ENCODE measurements at regions not wholly inside any gene's neighbourhood (a gene's known extent, or its start where the extent isn't known, plus 50 kb on each side); places are given as distances from the start of the nearest gene placed in this dataset.
"Not testable (repeated sequence)": the region's sequence is repeated elsewhere in the genome, so short reads cannot be mapped to it uniquely, and the experiment has no call there.

GRCh38 chr2:219727771-219728429 lies 100.5 kb downstream of the SLC4A3 start:
- DNase-seq = no peak

DNA sequence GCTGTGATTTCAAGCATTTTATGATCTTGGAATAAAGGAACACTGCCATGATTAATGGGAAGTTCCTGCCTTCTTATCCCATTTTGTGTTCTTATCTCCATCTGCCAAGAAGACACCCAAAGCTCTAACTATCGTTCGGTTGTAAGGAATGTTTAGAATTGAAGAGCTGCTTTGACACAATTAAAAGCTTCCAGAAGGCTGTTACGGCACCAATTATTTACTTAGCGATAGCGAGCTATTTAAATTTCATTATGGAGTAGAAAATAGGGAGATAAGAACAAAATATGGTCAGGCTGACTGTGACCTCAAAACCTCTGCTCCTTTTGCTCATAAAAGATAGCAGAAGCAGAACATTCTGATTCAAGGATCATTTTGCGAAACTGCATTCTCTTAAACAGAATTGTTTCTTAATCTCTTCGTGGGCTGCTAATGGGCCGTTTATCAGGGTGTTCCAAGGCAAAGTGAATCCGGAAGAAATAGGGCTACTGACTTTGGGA lies 101.6 kb downstream of the SLC4A3 start:
- no peak for DNase-seq

DNA sequence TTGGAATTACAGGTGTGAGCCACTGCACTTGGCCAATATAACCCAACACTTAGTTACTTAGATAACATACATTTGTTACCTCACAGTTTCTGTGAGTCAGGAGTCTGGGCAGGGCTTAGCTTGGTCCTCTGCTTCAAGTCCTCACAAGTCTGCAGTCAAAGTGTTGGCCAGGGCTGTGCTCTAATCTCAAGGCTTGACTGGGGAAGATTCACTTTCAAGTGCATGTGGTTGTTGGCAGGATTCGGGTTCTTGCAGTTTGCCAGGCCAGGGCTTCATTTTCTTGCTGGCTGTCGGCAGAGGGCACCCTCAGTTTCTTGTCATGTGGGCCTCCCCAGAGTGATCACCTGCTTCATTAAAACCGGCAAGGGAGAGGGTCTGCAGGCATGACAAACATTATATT lies 103.7 kb downstream of the SLC4A3 start:
- no peak for DNase-seq

DNA sequence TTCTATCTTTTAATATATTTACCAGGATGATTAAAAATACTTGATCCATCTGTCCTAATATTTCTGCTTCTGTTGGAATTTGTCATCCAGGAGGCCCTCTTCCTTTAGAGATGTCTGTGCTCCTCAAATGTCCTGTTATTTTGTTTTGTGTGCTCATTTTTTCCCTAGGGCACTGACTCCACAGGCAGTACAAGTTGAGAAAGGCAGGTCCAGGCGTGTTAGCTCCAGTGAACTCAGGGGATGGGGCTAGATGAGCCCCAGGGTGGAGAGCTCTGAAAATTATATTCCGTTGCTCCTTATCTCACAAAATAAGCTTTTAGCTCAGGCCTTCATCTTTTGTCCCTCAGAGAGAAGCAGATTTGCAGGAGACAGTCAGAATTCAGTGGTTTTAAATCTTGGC lies 105.7 kb downstream of the SLC4A3 start:
- no peak for DNase-seq

DNA sequence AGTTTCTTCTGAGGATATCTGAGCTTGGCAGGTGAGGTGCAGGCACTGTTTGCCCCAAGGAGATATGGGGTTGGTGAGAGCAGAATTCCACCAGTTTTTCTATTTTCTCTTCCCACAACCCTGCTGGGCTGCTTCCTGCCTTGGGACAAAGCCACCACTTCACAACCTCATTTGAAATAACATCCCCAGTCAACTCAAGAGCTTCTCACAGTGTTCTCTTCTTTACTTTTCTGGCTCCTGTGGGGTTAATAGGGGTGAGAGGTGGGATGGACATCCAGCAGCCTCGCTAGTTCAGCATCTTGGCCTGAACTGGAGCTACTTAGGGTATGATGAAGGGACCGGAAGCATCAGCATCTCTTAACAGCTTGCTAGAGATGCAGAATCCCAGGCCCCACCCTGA lies 106.3 kb downstream of the SLC4A3 start:
- DNase-seq = no peak

DNA sequence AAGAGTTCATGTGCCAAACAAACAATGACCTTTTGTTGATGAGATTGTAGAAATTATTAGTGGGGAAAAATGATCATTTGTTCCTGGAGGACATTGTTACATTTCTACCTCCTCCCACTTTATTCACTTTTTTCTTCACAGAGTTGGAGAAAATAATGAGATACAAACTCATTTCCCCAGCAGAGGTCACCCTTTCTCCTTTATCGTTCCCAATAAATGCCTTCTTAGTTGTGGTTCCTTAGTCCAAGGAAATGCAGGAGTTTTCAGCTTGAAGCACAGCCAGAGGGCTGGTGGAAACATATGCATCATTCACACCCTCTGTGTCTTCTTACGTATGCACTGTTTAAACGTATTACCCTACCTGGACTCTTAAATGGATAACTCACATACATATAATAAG lies 108.8 kb downstream of the SLC4A3 start:
- DNase-seq = peak; percentile 66

DNA sequence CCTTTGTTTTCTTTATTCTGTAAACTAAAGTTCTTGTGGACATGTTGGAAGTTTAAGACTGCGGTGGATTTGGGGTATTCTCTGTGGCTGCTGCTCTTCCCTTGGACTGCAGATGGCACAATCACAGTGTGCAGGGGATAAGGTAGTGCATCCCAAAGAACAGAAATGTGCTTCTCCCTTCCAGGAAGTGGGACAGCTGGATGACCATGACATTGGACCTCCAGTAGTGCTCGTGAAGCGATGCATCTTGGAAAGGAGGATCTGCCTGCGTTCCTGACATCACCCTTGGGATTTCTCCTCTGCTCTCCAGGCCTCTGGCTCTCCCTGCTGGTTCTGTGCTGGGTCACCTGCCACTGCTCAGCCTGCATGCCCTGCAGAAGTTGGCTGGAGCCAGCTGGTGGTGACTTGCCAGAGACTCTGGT lies 109.9 kb downstream of the SLC4A3 start:
- peak; percentile 35 for DNase-seq

GRCh38 chr2:219739066-219739465 lies 111.6 kb downstream of the SLC4A3 start:
- no peak for DNase-seq

DNA sequence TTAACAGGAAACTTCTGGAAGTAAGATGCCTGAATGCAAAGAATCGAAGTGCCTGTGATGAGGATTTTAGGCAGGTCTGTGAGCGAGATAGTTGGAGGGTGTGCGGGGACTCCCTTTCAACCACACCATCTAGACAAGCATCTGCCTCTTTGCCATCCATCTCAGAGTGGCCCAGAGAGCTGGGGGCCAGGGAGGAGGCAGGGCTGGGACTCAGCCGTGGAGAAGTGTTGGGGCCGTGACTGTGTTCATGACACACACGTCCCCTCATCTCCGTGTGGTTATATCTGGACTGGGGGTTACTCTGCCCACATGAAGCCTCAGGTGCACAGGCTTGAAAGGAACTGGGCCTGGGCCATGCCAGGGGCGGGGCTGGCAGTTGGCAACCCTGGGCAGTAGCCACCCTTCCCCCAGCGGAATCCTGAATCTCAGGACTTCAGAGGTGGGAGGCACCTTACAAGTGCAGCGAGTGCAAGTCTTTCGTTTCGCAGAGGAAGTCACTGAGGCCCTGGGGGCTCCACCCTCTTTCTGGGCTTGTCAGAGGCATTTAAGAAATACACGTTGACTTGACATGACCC lies 112.5 kb downstream of the SLC4A3 start:
- no peak for DNase-seq

DNA sequence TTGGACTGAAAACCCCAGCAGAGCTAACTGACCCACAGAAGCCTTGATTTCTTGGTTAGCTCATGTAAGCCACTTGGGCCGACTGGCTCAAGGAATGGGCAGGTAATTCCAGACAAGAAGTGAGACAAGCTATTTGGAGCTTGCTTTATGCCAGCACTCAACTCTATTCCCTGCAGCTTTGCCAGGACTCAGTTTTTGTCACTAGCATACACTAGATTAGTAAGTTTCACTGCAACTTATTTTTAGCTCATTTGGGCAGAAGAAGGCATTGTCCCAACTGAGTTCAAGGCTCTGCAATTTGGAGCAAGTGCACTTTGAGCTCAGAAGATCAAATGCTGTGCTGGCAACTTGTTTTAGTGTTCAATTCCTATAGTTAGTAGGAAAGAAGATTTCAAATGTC lies 116.1 kb downstream of the SLC4A3 start:
- DNase-seq = no peak

- DNase-seq = no peak
Measured at GRCh38 chr2:219744066-219744465, 116.6 kb downstream of the SLC4A3 start.

DNA sequence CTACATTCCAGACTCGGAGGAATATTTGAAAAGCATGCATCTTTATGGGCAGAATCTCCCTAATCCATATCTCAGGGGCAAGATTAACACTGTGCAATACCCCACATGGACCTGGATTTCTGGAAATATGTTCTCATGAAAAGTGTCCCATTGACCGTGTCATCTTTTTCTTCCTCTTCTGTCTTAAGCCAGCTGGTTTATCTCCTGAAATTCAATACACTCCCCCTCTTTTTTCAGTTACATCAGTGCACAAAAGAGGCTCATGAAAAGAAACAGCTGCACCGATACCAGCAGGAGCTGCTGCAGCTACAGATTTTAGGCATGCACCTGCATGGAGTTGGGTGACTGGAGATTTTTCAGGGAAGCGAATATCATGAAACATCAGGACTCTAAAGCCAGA lies 117.2 kb downstream of the SLC4A3 start:
- DNase-seq = no peak

- no peak for DNase-seq
Measured at GRCh38 chr2:219747637-219748036, 120.2 kb downstream of the SLC4A3 start.

DNA sequence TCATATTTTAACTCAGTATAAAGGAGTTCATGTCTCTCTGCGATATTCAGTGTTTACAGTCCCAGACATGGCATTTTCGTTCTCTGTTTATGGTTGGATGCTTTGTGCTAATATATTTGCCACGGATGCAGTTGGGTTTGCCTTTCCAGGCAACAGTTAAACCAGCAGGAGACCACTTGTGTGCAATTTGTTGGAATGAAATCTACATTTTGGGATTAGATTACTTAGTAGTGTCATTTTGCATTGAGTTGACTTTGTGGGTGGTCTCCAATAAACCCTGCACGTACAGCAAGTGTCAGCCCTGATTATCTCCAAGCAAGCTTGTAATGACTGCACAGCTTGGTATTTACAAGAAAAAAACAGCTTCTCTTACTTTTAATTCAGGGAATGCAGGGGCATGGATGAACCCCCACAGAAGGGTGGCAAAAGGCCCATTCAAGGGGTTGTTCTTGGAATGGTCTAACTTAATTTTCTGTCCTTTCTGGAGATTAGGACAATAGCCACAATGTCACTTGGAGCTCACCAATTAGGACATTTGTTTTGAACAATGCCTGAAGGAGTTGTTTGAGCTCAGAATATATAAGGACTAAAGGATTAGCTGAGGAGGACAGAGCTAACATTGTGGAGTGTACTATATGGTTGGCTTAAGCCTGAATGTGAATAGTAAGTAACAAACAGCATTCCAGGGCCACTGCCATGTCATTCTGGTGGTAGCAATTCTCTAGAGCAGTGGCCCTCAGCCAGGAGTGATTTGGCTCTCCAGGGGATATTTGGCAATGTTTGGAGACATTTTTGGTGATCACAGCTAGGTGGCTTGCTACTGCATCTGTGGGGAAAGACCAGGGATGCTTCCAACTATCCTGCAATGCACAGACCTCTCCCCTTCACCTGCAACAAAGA lies 121.5 kb downstream of the SLC4A3 start:
- no peak for DNase-seq

DNA sequence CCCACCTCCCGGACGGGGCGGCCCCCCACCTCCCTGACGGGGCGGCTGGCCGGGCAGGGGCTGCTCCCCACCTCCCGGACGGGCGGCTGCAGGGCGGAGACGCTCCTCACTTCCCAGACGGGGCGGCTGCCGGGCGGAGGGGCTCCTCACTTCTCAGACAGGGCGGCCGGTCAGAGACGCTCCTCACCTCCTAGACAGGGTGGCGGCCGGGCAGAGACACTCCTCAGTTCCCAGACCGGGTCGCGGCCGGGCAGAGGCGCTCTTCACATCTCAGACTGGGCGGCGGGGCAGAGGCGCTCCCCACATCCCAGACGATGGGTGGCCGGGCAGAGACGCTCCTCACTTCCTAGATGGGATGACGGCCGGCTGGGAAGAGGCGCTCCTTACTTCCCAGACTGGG lies 123.7 kb downstream of the SLC4A3 start:
- DNase-seq = not testable (repeated sequence)

- DNase-seq = no peak
Measured at GRCh38 chr2:219752726-219753125, 125.3 kb downstream of the SLC4A3 start.

DNA sequence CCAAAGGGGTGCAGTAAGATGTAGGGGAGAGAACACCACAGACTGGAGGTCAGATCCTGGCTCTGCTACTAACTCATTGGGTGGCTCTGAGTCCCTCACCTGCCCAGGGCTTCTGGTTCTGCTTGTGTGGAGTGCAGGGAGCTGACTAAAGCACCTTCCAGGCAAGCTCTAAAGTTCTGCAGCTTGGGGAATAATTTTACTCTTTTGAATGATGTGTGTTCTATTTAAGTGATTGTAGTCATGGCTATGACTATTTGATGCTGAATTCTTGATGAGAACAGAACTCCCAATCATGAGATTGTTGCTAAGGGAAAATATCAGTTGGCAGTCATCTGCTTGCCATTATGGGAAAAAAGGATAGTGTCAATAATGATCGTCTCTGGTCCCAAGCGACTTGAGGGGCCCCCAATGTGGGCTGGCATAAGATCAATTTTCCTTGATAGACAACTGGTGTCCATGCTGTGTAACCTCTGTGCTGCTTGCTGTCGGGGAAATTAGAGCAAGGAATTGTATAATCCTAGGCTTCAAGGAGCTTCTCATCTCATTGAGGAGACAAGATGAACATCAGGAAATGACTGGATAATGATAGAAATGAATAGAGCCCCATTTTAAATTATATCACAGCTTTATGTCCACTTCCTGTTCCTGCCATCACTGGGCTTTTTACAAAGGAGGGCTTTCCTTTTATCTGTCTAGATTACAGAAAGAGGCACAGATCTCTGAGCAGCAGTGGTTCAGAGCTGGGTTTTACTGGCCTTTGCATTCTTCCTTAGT lies 131.7 kb downstream of the SLC4A3 start:
- DNase-seq = no peak

- DNase-seq = no peak
Measured at GRCh38 chr2:219759801-219760200, 132.4 kb downstream of the SLC4A3 start.

DNA sequence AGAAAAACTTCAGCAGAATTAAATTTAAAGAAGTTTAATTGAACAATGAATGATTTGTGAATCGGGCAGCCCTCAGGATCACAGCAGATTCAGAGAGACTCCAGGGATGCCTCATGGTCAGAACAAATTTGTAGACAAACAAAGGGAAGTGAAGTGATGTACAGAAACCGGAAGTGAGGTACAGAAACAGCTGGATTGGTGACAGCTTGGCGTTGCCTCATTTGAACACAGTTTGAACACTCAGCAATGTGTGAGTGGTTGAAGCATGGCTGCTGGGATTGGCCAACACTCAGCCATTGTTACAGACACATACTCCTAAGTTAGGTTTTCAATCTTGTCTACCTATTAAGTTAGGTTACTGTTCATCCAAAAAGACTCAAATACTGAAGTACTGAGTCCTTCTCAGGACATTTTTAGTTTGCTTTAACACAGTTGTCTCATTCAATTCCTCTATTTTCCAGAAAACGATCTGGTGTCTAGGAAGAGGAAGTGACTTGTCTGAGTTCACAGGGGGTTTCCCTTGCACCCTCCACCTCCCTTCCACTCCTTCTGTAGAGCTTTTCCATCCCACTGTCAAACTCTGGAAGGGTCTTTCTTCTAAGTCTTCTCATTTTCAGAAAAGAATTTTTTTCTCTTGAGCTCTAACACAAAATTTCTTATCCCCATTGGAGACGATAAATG lies 137.9 kb downstream of the SLC4A3 start:
- no peak for DNase-seq

GRCh38 chr2:219766658-219767057 lies 139.2 kb downstream of the SLC4A3 start:
- no peak for DNase-seq

DNA sequence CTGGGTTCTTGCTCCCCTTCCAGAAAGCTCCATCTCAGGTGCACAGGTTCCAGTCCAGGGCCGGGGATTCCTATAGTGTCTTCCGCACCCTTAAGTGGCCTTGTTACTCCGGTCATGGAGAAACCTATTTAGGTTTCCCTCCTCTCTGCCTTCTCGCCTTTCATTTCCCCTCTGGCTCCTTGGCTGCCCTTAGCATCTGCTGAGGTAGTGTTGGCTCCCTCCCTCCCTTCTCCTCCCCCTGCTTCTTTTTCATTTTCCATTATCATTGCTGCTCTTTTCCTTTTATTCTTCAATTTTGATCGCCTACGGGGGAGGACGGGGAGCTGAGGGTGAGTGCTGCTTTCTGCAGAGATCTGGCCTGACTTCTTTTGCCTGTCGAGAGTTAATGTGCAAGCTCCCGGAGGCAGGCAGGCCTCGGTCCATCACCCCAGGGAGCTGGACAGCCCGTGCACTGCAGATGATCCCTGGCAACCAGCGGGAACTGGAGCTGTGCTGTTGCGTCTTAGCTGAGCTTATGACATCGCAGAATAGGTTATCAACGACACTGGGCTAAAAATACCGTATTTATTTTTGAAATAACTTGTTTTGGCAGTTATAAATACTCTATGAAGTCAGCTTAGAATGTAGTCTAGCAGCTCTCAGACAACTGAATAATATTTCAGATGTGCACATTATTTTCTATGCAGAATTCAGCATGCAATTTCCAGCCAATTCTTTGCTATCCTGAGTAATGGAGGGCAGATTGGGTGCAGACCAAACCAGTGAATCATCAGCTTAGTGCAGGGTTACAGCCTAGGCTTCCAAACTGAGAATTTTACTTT lies 141.9 kb downstream of the SLC4A3 start:
- no peak for DNase-seq
